HepG2 (cell line): ENCODE measurements at regions not wholly inside any gene's neighbourhood (a gene's known extent, or its start where the extent isn't known, plus 50 kb on each side); places are given as distances from the start of the nearest gene placed in this dataset.

ENCODE experiments used
- ASH2L ChIP-seq: fragments of 300-600, 200-600 bp; sonication (generic); IDR thresholded peaks from 2 replicates; pipeline ENCODE4 v1.7.0; 2017; ENCODE audit warnings: low read depth, mild to moderate bottlenecking, moderate library complexity, mixed read lengths, low read length; ENCODE audit not compliant: insufficient read length
- ATF7 ChIP-seq, 2 experiments: fragments of 450-650 bp in 1 of 2; sonication (generic) in 1 of 2; formaldehyde crosslinking in 1 of 2; IDR thresholded peaks; 2 replicates each; pipeline versions ENCODE4 v1.4.0 to v1.6.1; 2016 to 2020; ENCODE audit warnings: antibody characterized with exemption in 1 of 2, mild to moderate bottlenecking in 1 of 2, missing genetic modification reagents in 1 of 2
- SETDB1 ChIP-seq: sonication (generic); formaldehyde crosslinking; IDR thresholded peaks from 2 replicates; pipeline ENCODE4 v1.5.1; 2020; ENCODE audit warnings: missing genetic modification reagents, mild to moderate bottlenecking, borderline replicate concordance
- TCF7 ChIP-seq: sonication (generic); IDR thresholded peaks from 2 replicates; pipeline ENCODE4 v1.6.1; 2016; ENCODE audit warnings: antibody characterized with exemption, low read depth
- ZNF564 ChIP-seq: sonication (generic); formaldehyde crosslinking; IDR thresholded peaks from 2 replicates; pipeline ENCODE4 v1.8.1; 2023; ENCODE audit warnings: mild to moderate bottlenecking, missing genetic modification reagents
- TF ChIP-seq, protein P1 (sequence below): sonication (generic); formaldehyde crosslinking; IDR thresholded peaks from 2 replicates; pipeline ENCODE4 v1.4.0; 2020; ENCODE audit warnings: missing genetic modification reagents
- TF ChIP-seq, protein P2 (sequence below): sonication (generic); formaldehyde crosslinking; IDR thresholded peaks from 2 replicates; pipeline ENCODE4 v1.5.1; 2020; ENCODE audit warnings: missing genetic modification reagents, mild to moderate bottlenecking, borderline replicate concordance
- TF ChIP-seq, protein P3 (sequence below): sonication (generic); formaldehyde crosslinking; IDR thresholded peaks from 2 replicates; pipeline ENCODE4 v1.4.0; 2020; ENCODE audit warnings: missing genetic modification reagents

DNA sequence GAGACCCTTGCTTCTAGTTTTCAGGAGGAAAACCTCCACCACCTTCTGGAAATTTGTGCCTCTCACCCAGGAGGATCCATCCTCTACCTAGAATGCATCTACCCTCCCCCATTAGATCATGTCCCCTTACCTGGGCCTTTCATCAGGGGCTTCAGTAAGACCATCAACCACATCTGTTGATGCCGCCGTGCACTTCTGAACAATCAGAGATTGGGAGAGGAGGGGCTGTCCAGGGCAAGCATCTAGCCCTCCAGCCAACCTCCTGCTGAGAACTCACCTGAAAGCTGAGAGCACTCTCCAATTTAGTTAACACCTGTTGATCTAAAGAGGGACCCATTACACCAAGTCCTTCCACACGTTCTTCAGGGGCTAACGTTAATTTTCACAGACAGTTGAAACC is 57.6 kb upstream of the PIK3CG start:
- no peak for TF ChIP-seq SETDB1
- TF ChIP-seq ASH2L = no peak
- no peak for TF ChIP-seq ATF7 (IDR thresholded peaks at IDR 0.05)
- TF ChIP-seq ATF7 (CRISPR knock-in tag; IDR thresholded peaks at IDR 0.05) = no peak
- TF ChIP-seq, protein P1, sequence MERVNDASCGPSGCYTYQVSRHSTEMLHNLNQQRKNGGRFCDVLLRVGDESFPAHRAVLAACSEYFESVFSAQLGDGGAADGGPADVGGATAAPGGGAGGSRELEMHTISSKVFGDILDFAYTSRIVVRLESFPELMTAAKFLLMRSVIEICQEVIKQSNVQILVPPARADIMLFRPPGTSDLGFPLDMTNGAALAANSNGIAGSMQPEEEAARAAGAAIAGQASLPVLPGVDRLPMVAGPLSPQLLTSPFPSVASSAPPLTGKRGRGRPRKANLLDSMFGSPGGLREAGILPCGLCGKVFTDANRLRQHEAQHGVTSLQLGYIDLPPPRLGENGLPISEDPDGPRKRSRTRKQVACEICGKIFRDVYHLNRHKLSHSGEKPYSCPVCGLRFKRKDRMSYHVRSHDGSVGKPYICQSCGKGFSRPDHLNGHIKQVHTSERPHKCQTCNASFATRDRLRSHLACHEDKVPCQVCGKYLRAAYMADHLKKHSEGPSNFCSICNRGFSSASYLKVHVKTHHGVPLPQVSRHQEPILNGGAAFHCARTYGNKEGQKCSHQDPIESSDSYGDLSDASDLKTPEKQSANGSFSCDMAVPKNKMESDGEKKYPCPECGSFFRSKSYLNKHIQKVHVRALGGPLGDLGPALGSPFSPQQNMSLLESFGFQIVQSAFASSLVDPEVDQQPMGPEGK (CRISPR knock-in tag) = no peak
- no peak for TF ChIP-seq ZNF564 (CRISPR knock-in tag)
- TF ChIP-seq, protein P2, sequence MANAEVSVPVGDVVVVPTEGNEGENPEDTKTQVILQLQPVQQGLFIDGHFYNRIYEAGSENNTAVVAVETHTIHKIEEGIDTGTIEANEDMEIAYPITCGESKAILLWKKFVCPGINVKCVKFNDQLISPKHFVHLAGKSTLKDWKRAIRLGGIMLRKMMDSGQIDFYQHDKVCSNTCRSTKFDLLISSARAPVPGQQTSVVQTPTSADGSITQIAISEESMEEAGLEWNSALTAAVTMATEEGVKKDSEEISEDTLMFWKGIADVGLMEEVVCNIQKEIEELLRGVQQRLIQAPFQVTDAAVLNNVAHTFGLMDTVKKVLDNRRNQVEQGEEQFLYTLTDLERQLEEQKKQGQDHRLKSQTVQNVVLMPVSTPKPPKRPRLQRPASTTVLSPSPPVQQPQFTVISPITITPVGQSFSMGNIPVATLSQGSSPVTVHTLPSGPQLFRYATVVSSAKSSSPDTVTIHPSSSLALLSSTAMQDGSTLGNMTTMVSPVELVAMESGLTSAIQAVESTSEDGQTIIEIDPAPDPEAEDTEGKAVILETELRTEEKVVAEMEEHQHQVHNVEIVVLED = no peak
- TF ChIP-seq TCF7 = no peak
- TF ChIP-seq, protein P3, sequence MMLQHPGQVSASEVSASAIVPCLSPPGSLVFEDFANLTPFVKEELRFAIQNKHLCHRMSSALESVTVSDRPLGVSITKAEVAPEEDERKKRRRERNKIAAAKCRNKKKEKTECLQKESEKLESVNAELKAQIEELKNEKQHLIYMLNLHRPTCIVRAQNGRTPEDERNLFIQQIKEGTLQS (CRISPR knock-in tag) = no peak
